Ecto neural progenitor cell (in vitro differentiated cells): ENCODE measurements at regions not wholly inside any gene's neighbourhood (a gene's known extent, or its start where the extent isn't known, plus 50 kb on each side); places are given as distances from the start of the nearest gene placed in this dataset.
"Not testable (repeated sequence)": the region's sequence is repeated elsewhere in the genome, so short reads cannot be mapped to it uniquely, and the experiment has no call there.

ENCODE experiments used
- DNase-seq: peaks from one replicate; pipeline ENCODE4 v3.0.0-alpha.2; 2018; ENCODE audit warnings: low spot score

GRCh38 chr10:8602821-8603220 is 548.3 kb downstream of the GATA3 start:
- no peak for DNase-seq

GRCh38 chr10:8614054-8614565 is 559.6 kb downstream of the GATA3 start:
- DNase-seq = no peak

- no peak for DNase-seq
Observed at GRCh38 chr10:8615118-8615517, 560.6 kb downstream of the GATA3 start.

- no peak for DNase-seq
Observed at GRCh38 chr10:8616166-8616565, 561.7 kb downstream of the GATA3 start.

- DNase-seq = no peak
Observed at GRCh38 chr10:8617792-8618191, 563.3 kb downstream of the GATA3 start.

- no peak for DNase-seq
Observed at GRCh38 chr10:8618834-8619233, 564.3 kb downstream of the GATA3 start.

GRCh38 chr10:8628351-8628750 is 573.9 kb downstream of the GATA3 start:
- no peak for DNase-seq

GRCh38 chr10:8633909-8634308 is 579.4 kb downstream of the GATA3 start:
- no peak for DNase-seq

GRCh38 chr10:8636371-8636770 is 581.9 kb downstream of the GATA3 start:
- no peak for DNase-seq

GRCh38 chr10:8637640-8638039 is 583.2 kb downstream of the GATA3 start:
- no peak for DNase-seq

- no peak for DNase-seq
Observed at GRCh38 chr10:8638088-8638672, 583.7 kb downstream of the GATA3 start.

- no peak for DNase-seq
Observed at GRCh38 chr10:8639486-8640185, 585.1 kb downstream of the GATA3 start.

GRCh38 chr10:8640301-8640700 is 585.8 kb downstream of the GATA3 start:
- no peak for DNase-seq

- DNase-seq = no peak
Observed at GRCh38 chr10:8640878-8641277, 586.4 kb downstream of the GATA3 start.

- no peak for DNase-seq
Observed at GRCh38 chr10:8656261-8656660, 601.8 kb downstream of the GATA3 start.

- DNase-seq = no peak
Observed at GRCh38 chr10:8659982-8660381, 605.5 kb downstream of the GATA3 start.

- no peak for DNase-seq
Observed at GRCh38 chr10:8661886-8662285, 607.4 kb downstream of the GATA3 start.

GRCh38 chr10:8663131-8663530 is 608.6 kb downstream of the GATA3 start:
- DNase-seq = no peak

- no peak for DNase-seq
Observed at GRCh38 chr10:8665322-8665721, 610.8 kb downstream of the GATA3 start.

GRCh38 chr10:8670461-8670860 is 616.0 kb downstream of the GATA3 start:
- no peak for DNase-seq

- DNase-seq = no peak
Observed at GRCh38 chr10:8674230-8674629, 619.7 kb downstream of the GATA3 start.

- no peak for DNase-seq
Observed at GRCh38 chr10:8677642-8678041, 623.2 kb downstream of the GATA3 start.

GRCh38 chr10:8684916-8685315 is 630.4 kb downstream of the GATA3 start:
- not testable (repeated sequence) for DNase-seq

- DNase-seq = no peak
Observed at GRCh38 chr10:8688881-8689280, 634.4 kb downstream of the GATA3 start.
